ENCODE measurements at regions not wholly inside any gene's neighbourhood (a gene's known extent, or its start where the extent isn't known, plus 50 kb on each side); places are given as distances from the start of the nearest gene placed in this dataset.

DNA sequence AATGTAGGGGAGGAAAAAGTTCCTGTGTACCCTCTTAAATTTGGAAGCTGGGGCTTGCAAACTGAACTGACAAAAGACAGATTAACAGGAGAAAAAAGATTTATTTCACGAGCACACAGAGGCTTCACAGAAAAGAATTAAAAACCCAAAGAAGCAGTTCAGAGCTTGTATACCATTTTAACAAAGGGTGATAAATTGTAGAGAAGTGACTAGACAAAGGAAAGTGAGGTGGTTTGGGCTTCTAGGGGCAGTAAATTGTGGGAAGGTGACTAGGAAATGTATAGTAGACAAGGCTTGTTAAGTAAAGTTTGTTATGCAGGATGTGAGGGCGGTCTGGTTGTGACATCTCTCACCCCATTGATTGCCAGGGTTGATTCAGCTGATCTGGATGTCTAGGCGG lies 53.5 kb upstream of the ZDBF2 start:
- Histone ChIP-seq H2BK20ac (ENCODE audit: low read length) (no peak overlapping the region), H3K56ac (replicated peaks; ENCODE audit: insufficient read length, low read depth, low read length) (no peak overlapping the region), H2AFZ (ENCODE audit: low read length) (no peak overlapping the region), H3K79me2 (ENCODE audit: control insufficient read depth in 1 of 2, insufficient read depth in 2 of 2, low read length in 2 of 2) (no peaks in the 10 kb centered on the region), H3K4me2 (ENCODE audit: insufficient read depth in 1 of 2, low read depth in 2 of 2, low read length in 2 of 2) (no peak overlapping the region), H2BK120ac (replicated peaks; ENCODE audit: low read depth, low read length) (no peak overlapping the region), H3K18ac (ENCODE audit: extremely low read depth, low read length) (no peak overlapping the region), H3K79me1 (ENCODE audit: low read depth, low read length) (no peaks in the 10 kb centered on the region), H2AK5ac (ENCODE audit: low read depth, low read length) (no peak overlapping the region), H3K27ac (ENCODE audit: low read depth, low read length) (no peak overlapping the region), H3K9ac (replicated peaks in 1 of 4; ENCODE audit: extremely low read depth in 1 of 4, low read depth in 3 of 4, low read length in 3 of 4) (no peak overlapping the region), H3K4me3 (ENCODE audit: extremely low read depth in 1 of 4, insufficient read depth in 2 of 4, low read depth in 3 of 4, low read length in 4 of 4) (no peak overlapping the region), H4K5ac (ENCODE audit: insufficient read length, low read depth, low read length) (no peak overlapping the region), H4K8ac (ENCODE audit: extremely low read depth, insufficient read depth, low read length) (no peak overlapping the region), H3K4ac (replicated peaks; ENCODE audit: insufficient read length, low read depth, low read length) (no peak overlapping the region), H2BK5ac (ENCODE audit: low read depth, low read length) (no peak overlapping the region), H3K9me3 (ENCODE audit: insufficient read depth in 2 of 2, low read depth in 1 of 2, low read length in 1 of 2) (peaks cover 0 to 2% of the 10 kb centered on the region in 2 experiments; a peak in 1 of 4 replicates), H4K91ac (replicated peaks; ENCODE audit: insufficient read length, low read length) (no peak overlapping the region), H3K4me1 (replicated peaks in 1 of 4; ENCODE audit: control insufficient read depth in 3 of 4, insufficient read depth in 4 of 4, low read length in 3 of 4) (peaks cover 0 to 3% (median 2%) of the 10 kb centered on the region in 4 experiments; a peak in 3 of 7 replicates), H2BK12ac (ENCODE audit: low read depth, low read length) (no peak overlapping the region), H4K20me1 (replicated peaks in 1 of 2; ENCODE audit: control insufficient read depth in 1 of 2, insufficient read depth in 2 of 2, low read length in 2 of 2) (no peaks in the 10 kb centered on the region), H3K23ac (ENCODE audit: insufficient read length) (no peak overlapping the region), H2BK15ac (ENCODE audit: low read length) (no peak overlapping the region), H3K27me3 (replicated peaks in 1 of 4; ENCODE audit: control insufficient read depth in 3 of 4, extremely low read depth in 1 of 4, insufficient read depth in 3 of 4, low read length in 3 of 4) (no peaks in the 10 kb centered on the region), H3K23me2 (ENCODE audit: low read depth, low read length) (no peaks in the 10 kb centered on the region), H3K14ac (ENCODE audit: insufficient read length) (no peak overlapping the region), H3K36me3 (ENCODE audit: control insufficient read depth in 2 of 4, insufficient read depth in 4 of 4, low read length in 3 of 4) (no peaks in the 10 kb centered on the region)
- CTCF ChIA-PET (ENCODE audit: partially characterized antibody): interaction anchor here (1.3 to 1.4 kb wide), 2 partner anchors 8 to 9 kb away, joined by 3 read pairs; a partner anchor contains a TSS
- FAIRE-seq: no peak
- no peak for TF ChIP-seq CREB1 (IDR thresholded peaks at IDR 0.05)
- TF ChIP-seq, protein P1, sequence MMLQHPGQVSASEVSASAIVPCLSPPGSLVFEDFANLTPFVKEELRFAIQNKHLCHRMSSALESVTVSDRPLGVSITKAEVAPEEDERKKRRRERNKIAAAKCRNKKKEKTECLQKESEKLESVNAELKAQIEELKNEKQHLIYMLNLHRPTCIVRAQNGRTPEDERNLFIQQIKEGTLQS (IDR thresholded peaks at IDR 0.05; ENCODE audit: insufficient read depth, low read depth, low read length): no peak
- TF ChIP-seq BRCA1 (IDR thresholded peaks at IDR 0.05; ENCODE audit: low read depth, low read length): no peak
- no peak for TF ChIP-seq HDAC6 (IDR thresholded peaks at IDR 0.05; ENCODE audit: low read depth, low read length)
- TF ChIP-seq, protein P2, sequence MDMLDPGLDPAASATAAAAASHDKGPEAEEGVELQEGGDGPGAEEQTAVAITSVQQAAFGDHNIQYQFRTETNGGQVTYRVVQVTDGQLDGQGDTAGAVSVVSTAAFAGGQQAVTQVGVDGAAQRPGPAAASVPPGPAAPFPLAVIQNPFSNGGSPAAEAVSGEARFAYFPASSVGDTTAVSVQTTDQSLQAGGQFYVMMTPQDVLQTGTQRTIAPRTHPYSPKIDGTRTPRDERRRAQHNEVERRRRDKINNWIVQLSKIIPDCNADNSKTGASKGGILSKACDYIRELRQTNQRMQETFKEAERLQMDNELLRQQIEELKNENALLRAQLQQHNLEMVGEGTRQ (IDR thresholded peaks at IDR 0.05; ENCODE audit: low read length): no peak
- TF ChIP-seq SP2 (IDR thresholded peaks at IDR 0.05; ENCODE audit: low read length): no peak
- no peak for TF ChIP-seq KDM1A (IDR thresholded peaks at IDR 0.05; ENCODE audit: borderline replicate concordance, low read length)
- no peak for TF ChIP-seq BCL11A (IDR thresholded peaks at IDR 0.05; ENCODE audit: low read depth in 2 of 2, low read length in 2 of 2)
- TF ChIP-seq ZNF274 (IDR thresholded peaks at IDR 0.05; ENCODE audit: borderline replicate concordance, extremely low read depth, low read length): no peak
- TF ChIP-seq, protein P3, sequence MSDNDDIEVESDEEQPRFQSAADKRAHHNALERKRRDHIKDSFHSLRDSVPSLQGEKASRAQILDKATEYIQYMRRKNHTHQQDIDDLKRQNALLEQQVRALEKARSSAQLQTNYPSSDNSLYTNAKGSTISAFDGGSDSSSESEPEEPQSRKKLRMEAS (IDR thresholded peaks at IDR 0.05): no peak
- 83% methylated on average over 3 of the region's 3 CpGs; no CpG with 5 or more reads in 1 of the 2 experiments for WGBS, 2 experiments (ENCODE audit: extremely low coverage in 1 of 2, insufficient coverage in 1 of 2, insufficient read length in 1 of 2, insufficient replicate concordance in 2 of 2, low coverage in 1 of 2, low lambda C conversion rate in 2 of 2, missing lambda C conversion rate in 1 of 2)
- DNase-seq (ENCODE audit: low read depth in 1 of 2, low spot score in 2 of 2): no peak
- POLR2A ChIA-PET (ENCODE audit: partially characterized antibody): interaction anchor here (1.1 to 1.3 kb wide), 2 partner anchors 8 to 94 kb away, joined by 3 read pairs; a partner anchor contains a TSS
